Activated CD8-positive, alpha-beta T cell treated with anti-CD3 and anti-CD28 coated beads for 36 hours (primary cell): ENCODE measurements at regions not wholly inside any gene's neighbourhood (a gene's known extent, or its start where the extent isn't known, plus 50 kb on each side); places are given as distances from the start of the nearest gene placed in this dataset.

Experiments used
- ATAC-seq: fragments of 200-7000 bp; cut with Tn5 transposase; one replicate; pipeline ENCODE4 v1.10.0; 2021; ENCODE audit warnings: mild to moderate bottlenecking, moderate library complexity
- CTCF ChIA-PET: fragments of 350-600 bp; sonication (Branson Sonifier 250); formaldehyde crosslinking; loops from one replicate; lab custom pipeline; 2021; ENCODE audit warnings: antibody characterized with exemption; lab: Charles Lee
- POLR2A ChIA-PET: fragments of 350-600 bp; sonication (Branson Sonifier 250); formaldehyde crosslinking; loops from one replicate; lab custom pipeline; 2021; ENCODE audit warnings: antibody characterized with exemption; lab: Charles Lee
- DNase-seq: peaks from one replicate; pipeline ENCODE4 v3.0.0-alpha.2; 2020
- H3K27ac Mint-ChIP-seq: one replicate; pipeline ENCODE4 v1.8.0; 2021; ENCODE audit warnings: mild to moderate bottlenecking, mixed read lengths
- H3K27me3 Mint-ChIP-seq: one replicate; pipeline ENCODE4 v1.8.0; 2021; ENCODE audit warnings: mixed read lengths
- H3K36me3 Mint-ChIP-seq: one replicate; pipeline ENCODE4 v1.8.0; 2021; ENCODE audit warnings: low read depth, mixed read lengths
- H3K4me1 Mint-ChIP-seq: one replicate; pipeline ENCODE4 v1.8.0; 2021; ENCODE audit warnings: low read depth, mixed read lengths
- H3K4me3 Mint-ChIP-seq: one replicate; pipeline ENCODE4 v1.8.0; 2021; ENCODE audit warnings: mild to moderate bottlenecking, moderate library complexity, mixed read lengths
- H3K9me3 Mint-ChIP-seq: one replicate; pipeline ENCODE4 v1.8.0; 2021; ENCODE audit warnings: mixed read lengths
- intact Hi-C: fragments of 100-400 bp; cut with micrococcal nuclease; formaldehyde crosslinking; loops from one replicate; pipeline ENCODE4 v1.10.0; 2022
- TF ChIP-seq, protein P1 (sequence below): fragments of 200-600 bp; IDR thresholded peaks from one replicate; pipeline ENCODE4 v1.8.0; 2022; ENCODE audit warnings: antibody characterized with exemption, mild to moderate bottlenecking

DNA sequence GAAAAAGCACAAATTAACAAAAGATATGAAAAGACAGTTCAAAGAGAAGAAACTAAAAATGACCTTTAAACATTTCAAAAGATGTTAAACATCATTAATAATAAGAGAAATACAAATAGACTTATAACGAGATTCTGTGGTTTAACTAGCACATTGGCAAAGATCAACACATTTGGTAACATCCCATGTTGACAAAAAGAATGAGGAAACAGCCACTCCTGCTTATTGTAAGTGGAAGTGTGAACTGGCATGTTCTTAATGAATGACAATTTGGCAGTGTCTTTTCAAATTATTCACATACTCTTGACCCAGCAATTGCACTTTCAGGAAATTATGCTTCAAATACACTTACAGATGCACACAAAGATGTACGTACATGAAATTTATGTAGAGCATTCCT lies 176.3 kb downstream of the TLE1 start:
- ChIA-PET CTCF (no interaction called here), POLR2A (no interaction called here)
- no peak for ATAC-seq
- TF ChIP-seq, protein P1, sequence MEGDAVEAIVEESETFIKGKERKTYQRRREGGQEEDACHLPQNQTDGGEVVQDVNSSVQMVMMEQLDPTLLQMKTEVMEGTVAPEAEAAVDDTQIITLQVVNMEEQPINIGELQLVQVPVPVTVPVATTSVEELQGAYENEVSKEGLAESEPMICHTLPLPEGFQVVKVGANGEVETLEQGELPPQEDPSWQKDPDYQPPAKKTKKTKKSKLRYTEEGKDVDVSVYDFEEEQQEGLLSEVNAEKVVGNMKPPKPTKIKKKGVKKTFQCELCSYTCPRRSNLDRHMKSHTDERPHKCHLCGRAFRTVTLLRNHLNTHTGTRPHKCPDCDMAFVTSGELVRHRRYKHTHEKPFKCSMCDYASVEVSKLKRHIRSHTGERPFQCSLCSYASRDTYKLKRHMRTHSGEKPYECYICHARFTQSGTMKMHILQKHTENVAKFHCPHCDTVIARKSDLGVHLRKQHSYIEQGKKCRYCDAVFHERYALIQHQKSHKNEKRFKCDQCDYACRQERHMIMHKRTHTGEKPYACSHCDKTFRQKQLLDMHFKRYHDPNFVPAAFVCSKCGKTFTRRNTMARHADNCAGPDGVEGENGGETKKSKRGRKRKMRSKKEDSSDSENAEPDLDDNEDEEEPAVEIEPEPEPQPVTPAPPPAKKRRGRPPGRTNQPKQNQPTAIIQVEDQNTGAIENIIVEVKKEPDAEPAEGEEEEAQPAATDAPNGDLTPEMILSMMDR = no peak
- no peak overlapping the region for H3K27ac Mint-ChIP-seq
- no peaks in the 10 kb centered on the region for H3K27me3 Mint-ChIP-seq
- H3K9me3 Mint-ChIP-seq = no peaks in the 10 kb centered on the region
- H3K4me1 Mint-ChIP-seq = no peaks in the 10 kb centered on the region
- no peaks in the 10 kb centered on the region for H3K36me3 Mint-ChIP-seq
- H3K4me3 Mint-ChIP-seq = no peak overlapping the region
- DNase-seq = no peak
- intact Hi-C loops = no loop called here

DNA sequence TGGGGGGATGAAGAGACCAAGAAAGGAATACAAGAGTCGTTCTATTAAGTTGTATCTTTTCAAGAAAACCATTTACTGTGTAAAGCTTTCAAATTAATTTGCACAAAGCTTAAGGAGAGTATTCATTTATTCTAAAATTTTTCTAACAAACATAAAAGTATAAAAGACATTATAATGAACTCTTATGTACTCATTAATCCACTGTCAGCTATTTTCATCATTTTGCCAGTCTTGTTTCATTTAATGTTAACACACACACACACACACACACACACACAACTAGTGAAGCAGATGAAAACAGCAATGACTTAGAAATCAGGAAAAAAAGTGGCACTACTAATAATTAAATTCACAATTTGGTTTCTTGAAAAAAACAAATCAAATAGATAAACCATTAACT lies 176.7 kb downstream of the TLE1 start:
- TF ChIP-seq, protein P1 = no peak
- intact Hi-C loops = no loop called here
- POLR2A ChIA-PET = no interaction called here
- DNase-seq (no peak), ATAC-seq (no peak)
- H3K27me3 Mint-ChIP-seq = no peaks in the 10 kb centered on the region
- H3K9me3 Mint-ChIP-seq = no peaks in the 10 kb centered on the region
- CTCF ChIA-PET = no interaction called here
- H3K36me3 Mint-ChIP-seq = no peaks in the 10 kb centered on the region
- no peak overlapping the region for H3K27ac Mint-ChIP-seq
- H3K4me3 Mint-ChIP-seq = no peak overlapping the region
- H3K4me1 Mint-ChIP-seq = no peaks in the 10 kb centered on the region

DNA sequence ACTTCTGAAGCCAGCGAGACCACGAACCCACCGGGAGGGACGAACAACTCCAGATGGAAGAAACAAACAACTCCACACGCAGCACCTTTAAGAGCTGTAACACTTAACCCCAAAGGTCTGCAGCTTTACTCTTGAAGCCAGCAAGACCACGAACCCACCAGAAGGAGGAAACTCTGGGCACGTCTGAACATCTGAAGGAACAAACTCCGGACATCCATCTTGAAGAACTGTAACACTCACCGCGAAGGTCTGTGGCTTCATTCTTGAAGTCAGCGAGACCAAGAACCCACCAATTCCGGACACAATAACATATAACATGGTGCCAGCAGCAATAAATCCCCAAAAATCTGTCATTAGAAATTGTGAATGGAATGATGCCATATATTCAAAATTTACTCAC lies 180.9 kb downstream of the TLE1 start:
- no peak for ATAC-seq
- Mint-ChIP-seq H3K4me1 (no peaks in the 10 kb centered on the region), H3K27me3 (no peaks in the 10 kb centered on the region), H3K27ac (no peak overlapping the region), H3K4me3 (no peak overlapping the region), H3K36me3 (no peaks in the 10 kb centered on the region), H3K9me3 (no peaks in the 10 kb centered on the region)
- TF ChIP-seq, protein P1 = no peak
- CTCF ChIA-PET = no interaction called here
- POLR2A ChIA-PET = no interaction called here
- no peak for DNase-seq
- intact Hi-C loops = no loop called here

DNA sequence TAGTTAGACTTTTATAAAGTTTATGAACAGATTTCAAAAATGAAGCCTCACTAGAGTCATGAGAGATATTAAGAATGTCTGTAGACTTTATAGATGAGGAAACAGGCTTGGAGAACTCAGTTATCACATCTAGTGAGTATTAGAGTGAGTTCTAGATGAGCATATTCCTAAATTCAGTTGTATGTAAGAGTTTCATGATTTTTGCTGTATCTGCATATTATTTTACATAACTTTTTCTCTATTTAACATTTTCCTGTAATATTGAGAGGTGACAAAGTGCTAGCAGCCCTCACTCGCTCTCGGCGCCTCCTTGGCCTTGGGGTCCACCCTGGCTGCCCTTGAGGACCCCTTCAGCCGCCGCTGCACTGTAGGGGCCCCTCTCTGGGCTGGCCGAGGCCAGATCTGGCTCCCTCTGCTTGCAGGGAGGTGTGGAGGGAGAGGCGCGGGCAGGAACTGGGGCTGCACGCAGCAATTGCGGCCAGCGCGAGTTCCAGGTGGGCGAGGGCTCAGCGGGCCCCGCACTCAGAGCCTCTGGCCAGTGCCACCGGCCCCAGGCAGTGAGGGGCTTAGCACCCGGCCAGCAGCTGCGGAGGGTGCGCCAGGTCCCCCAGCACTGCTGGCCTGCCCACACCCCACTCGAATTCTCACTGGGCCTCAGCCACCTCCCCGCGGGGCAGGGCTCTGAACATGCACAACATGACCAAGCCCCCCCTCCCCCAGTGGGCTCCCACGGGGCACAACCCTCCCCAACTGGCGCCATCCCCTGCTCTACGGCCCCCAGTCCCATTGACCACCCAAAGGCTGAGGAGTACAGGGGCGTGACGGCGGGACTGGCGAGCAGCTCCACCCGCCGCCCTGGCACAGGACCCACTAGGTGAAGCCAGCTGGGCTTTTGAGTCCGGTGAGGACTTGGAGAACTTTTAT lies 182.1 kb downstream of the TLE1 start:
- ATAC-seq (no peak), DNase-seq (no peak)
- H3K27ac Mint-ChIP-seq = no peak overlapping the region
- intact Hi-C loops = no loop called here
- H3K4me1 Mint-ChIP-seq = no peaks in the 10 kb centered on the region
- no peaks in the 10 kb centered on the region for H3K36me3 Mint-ChIP-seq
- POLR2A ChIA-PET = no interaction called here
- TF ChIP-seq, protein P1 = no peak
- H3K27me3 Mint-ChIP-seq = no peaks in the 10 kb centered on the region
- CTCF ChIA-PET = no interaction called here
- no peak overlapping the region for H3K4me3 Mint-ChIP-seq
- H3K9me3 Mint-ChIP-seq = no peaks in the 10 kb centered on the region

DNA sequence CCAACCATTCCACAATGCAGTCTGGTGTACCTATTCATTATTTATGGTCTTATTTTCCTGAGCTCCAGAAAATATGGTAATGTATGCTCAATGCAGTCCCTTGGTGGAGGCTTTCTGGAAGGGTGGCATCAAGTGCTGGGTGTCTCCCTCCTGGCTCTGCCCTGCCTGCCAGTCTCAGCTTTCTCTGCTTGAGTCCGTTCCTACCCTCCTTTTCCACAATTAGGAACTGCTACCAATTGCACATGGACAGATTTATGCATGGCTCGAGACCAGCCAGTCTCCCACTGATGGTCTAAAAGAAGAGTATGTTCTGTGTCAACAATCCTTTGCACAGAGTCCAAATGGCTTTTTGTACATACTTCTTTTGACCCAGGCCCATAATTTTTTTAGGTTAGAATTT lies 189.8 kb downstream of the TLE1 start:
- Mint-ChIP-seq H3K9me3 (peaks cover 2% of the 10 kb centered on the region), H3K4me1 (no peaks in the 10 kb centered on the region), H3K27me3 (no peaks in the 10 kb centered on the region), H3K27ac (no peak overlapping the region), H3K4me3 (no peak overlapping the region), H3K36me3 (no peaks in the 10 kb centered on the region)
- ATAC-seq (no peak), DNase-seq (no peak)
- TF ChIP-seq, protein P1 = no peak
- ChIA-PET CTCF (no interaction called here), POLR2A (no interaction called here)
- intact Hi-C loops = no loop called here
